Activated T-cell treated with anti-CD3 and anti-CD28 coated beads for 4 hours (primary cell): ENCODE measurements at regions not wholly inside any gene's neighbourhood (a gene's known extent, or its start where the extent isn't known, plus 50 kb on each side); places are given as distances from the start of the nearest gene placed in this dataset.
"Not testable (repeated sequence)": the region's sequence is repeated elsewhere in the genome, so short reads cannot be mapped to it uniquely, and the experiment has no call there.

ENCODE experiments used
- DNase-seq: peaks from one replicate; pipeline ENCODE4 v3.0.0-alpha.2; 2020

- no peak for DNase-seq
Measured at GRCh38 chr2:220371211-220371610, 743.8 kb downstream of the SLC4A3 start.

GRCh38 chr2:220373878-220374277 lies 746.4 kb downstream of the SLC4A3 start:
- DNase-seq = no peak

- no peak for DNase-seq
Measured at GRCh38 chr2:220374282-220374681, 746.9 kb downstream of the SLC4A3 start.

GRCh38 chr2:220377482-220378155 lies 750.2 kb downstream of the SLC4A3 start:
- no peak for DNase-seq

GRCh38 chr2:220387758-220388157 lies 760.3 kb downstream of the SLC4A3 start:
- DNase-seq = not testable (repeated sequence)

- DNase-seq = no peak
Measured at GRCh38 chr2:220393711-220394110, 766.3 kb downstream of the SLC4A3 start.

- no peak for DNase-seq
Measured at GRCh38 chr2:220394433-220394832, 767.0 kb downstream of the SLC4A3 start.

GRCh38 chr2:220396287-220396686 lies 768.9 kb downstream of the SLC4A3 start:
- no peak for DNase-seq

GRCh38 chr2:220410296-220410695 lies 782.9 kb downstream of the SLC4A3 start:
- no peak for DNase-seq

- no peak for DNase-seq
Measured at GRCh38 chr2:220417503-220417902, 790.1 kb downstream of the SLC4A3 start.

- no peak for DNase-seq
Measured at GRCh38 chr2:220419647-220420046, 792.2 kb downstream of the SLC4A3 start.

GRCh38 chr2:220420820-220421219 lies 793.4 kb downstream of the SLC4A3 start:
- DNase-seq = no peak

GRCh38 chr2:220422676-220423075 lies 795.2 kb downstream of the SLC4A3 start:
- no peak for DNase-seq

- no peak for DNase-seq
Measured at GRCh38 chr2:220424561-220424960, 797.1 kb downstream of the SLC4A3 start.

GRCh38 chr2:220432645-220433044 lies 805.2 kb downstream of the SLC4A3 start:
- DNase-seq = no peak

- no peak for DNase-seq
Measured at GRCh38 chr2:220433131-220433530, 805.7 kb downstream of the SLC4A3 start.

GRCh38 chr2:220434385-220434784 lies 807.0 kb downstream of the SLC4A3 start:
- no peak for DNase-seq

- no peak for DNase-seq
Measured at GRCh38 chr2:220437938-220438337, 810.5 kb downstream of the SLC4A3 start.

- no peak for DNase-seq
Measured at GRCh38 chr2:220440731-220441130, 813.3 kb downstream of the SLC4A3 start.

- DNase-seq = no peak
Measured at GRCh38 chr2:220441404-220441803, 814.0 kb downstream of the SLC4A3 start.

GRCh38 chr2:220442012-220442411 lies 814.6 kb downstream of the SLC4A3 start:
- DNase-seq = no peak

- no peak for DNase-seq
Measured at GRCh38 chr2:220445429-220446105, 818.1 kb downstream of the SLC4A3 start.

- no peak for DNase-seq
Measured at GRCh38 chr2:220446106-220446712, 818.8 kb downstream of the SLC4A3 start.

GRCh38 chr2:220450846-220451245 lies 823.4 kb downstream of the SLC4A3 start:
- DNase-seq = no peak
